Activated CD4-positive, alpha-beta T cell treated with anti-CD3 and anti-CD28 coated beads for 48 hours (primary cell): ENCODE measurements at regions not wholly inside any gene's neighbourhood (a gene's known extent, or its start where the extent isn't known, plus 50 kb on each side); places are given as distances from the start of the nearest gene placed in this dataset.
"Not testable (repeated sequence)": the region's sequence is repeated elsewhere in the genome, so short reads cannot be mapped to it uniquely, and the experiment has no call there.

ENCODE experiments used
- DNase-seq: peaks from one replicate; pipeline ENCODE4 v3.0.0-alpha.2; 2020

- DNase-seq = no peak
Observed at GRCh38 chr4:179625406-179625805, 2183.2 kb upstream of the AGA start.

DNA sequence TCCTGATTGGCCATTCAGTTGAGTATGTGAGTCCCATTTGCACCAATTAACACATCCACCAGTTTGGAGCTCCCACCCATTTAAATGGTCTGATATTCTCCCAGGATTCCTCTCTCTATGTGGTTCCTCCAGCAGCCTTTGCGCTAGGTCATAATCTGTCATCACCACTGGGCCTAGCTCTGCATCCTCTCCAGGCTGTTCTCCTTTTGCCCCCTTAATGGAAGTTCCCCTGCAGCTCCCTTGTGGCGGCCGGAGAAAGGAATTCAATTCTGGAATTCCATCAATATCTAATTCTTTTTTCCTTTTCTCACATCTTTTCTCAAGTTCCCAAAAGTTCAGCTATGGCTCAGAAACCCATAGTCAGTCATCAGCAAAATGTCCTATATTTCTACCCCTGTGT is 2184.4 kb upstream of the AGA start:
- no peak for DNase-seq

DNA sequence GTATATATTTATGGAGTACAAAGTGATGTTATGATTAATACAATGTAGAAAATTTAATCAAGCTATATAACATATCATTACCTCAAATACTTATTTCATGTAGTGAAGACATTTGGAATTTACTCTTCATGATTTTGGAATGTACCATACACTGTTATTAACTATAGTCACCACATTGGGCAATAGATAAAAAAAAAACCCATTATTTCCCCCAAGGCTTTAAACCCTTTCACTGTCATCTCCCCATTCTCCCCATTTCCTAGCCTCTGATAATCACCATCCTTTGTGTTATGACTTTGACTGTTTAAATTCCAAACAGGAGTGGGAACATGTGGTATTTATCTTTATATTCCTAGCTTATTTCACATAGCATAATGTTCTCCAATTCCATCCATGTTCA is 2189.1 kb upstream of the AGA start:
- DNase-seq = no peak

DNA sequence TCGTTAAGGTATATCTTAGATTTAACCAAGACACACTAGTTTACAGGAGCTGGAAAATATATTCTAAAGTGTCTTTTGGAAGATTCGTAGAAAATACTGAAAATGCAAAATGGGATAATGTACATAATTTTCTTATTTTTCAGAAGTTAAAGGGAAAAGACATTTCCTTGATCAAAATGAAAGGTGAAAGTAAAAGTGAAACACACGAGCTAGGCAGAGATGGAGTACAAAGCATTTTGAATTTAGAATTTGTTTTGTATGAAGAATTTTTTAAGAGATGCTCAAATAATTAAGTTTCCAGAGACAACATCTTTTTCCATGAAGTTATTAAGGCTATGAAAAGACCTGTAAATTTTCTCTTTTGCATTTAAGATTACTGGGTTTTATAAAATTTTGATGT is 2192.6 kb upstream of the AGA start:
- no peak for DNase-seq

GRCh38 chr4:179662522-179662921 is 2220.3 kb upstream of the AGA start:
- no peak for DNase-seq

DNA sequence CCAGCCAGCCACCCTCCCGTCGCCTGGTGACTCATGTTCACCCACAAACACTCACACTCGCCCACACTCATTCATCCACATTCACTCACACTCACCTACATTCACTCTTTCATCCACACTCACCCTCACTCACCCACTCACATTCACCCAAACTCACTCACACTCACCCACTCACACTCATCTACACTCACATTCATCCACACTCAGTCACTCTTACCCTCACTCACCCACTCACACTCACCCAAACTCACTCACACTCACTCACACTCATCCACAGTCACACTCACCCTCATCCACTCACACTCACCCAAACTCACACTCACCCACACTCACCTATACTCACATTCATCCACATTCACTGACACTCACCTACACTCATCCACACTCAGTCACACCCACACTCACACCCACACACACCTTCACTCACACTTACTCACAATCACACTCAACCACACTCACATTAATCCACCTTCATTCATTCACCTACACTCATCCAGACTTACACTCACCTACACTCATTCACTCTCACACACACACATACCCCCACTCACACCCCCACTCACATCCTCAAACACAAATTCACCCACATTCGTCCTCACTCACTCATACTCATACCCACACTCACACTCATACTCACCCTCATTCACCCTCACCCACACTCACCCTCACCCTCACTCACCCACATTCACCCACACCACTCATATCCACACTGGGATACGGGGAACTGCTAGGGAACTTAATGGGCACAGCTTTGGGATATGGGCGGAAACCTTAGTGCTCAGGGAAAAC is 2221.6 kb upstream of the AGA start:
- DNase-seq = no peak

GRCh38 chr4:179664430-179665027 is 2222.3 kb upstream of the AGA start:
- no peak for DNase-seq

GRCh38 chr4:179666226-179666625 is 2224.0 kb upstream of the AGA start:
- no peak for DNase-seq

DNA sequence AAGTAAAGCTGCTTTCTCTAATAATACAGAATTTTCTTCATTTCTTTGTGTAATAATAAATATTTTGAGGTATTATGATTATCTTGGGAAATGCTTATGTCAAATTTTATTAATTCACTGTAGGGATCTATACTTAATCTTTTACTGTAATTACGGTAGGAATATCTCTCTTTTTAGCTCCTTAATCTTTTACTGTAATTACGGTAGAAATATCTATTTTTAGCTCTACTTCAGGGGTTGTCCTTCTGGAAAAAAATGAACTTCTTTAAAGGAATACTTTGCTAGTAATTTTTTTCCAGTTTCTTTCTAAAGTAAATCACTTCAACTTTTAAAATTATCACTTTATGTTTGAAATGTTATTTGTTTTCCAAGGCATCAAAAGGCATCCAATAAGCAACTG is 2229.4 kb upstream of the AGA start:
- no peak for DNase-seq

DNA sequence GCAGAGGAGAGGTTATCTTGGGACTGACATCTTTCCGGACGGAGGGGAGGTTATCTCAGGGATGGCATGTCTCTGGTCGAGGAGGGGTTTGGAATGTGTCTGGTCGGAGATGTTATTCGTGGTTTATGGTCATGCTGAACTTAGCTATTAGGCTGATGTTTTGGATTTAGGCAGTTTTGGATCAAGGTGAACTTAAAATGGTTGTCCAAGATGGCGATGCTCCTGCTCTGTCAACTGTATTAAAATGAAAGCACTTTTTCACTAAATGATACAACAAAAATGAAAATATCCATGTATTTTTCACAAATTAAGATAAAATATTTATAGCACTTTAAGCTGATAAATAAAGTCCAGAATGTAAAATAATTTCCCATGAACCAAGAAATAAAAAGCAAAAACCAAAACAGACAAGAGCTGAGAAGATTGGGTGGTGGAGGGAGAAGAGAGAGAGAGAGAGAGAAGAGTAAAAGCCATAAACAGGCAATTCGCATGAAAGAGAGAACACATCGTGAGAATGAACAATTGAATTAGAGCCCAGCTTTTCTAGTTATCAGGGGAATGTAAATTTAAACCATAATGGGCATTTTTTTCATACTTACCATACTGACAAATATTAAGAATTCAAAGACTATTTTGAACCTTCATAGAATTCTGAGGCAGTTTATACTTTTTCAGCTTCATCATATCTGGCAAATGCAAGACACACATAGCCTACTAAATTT is 2236.0 kb upstream of the AGA start:
- no peak for DNase-seq

- DNase-seq = not testable (repeated sequence)
Observed at GRCh38 chr4:179683661-179684060, 2241.4 kb upstream of the AGA start.

DNA sequence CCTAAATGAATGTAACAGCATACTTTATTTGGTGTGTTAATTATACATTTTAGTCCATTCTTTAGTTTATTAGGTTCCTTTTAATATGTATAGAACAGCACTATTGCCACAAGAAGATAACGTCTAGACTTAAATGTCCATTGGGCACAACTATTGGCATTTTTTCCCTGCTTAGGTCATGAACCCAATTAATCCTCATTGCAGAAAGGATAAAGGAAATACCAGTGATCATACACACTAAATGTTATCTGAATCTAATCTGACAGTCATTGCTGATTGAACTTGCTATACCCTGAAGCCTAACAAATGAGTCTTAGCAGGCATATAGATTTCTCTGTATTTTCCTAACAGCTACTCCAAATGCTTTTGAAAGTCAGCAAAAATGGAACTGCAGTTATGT is 2250.0 kb upstream of the AGA start:
- no peak for DNase-seq

DNA sequence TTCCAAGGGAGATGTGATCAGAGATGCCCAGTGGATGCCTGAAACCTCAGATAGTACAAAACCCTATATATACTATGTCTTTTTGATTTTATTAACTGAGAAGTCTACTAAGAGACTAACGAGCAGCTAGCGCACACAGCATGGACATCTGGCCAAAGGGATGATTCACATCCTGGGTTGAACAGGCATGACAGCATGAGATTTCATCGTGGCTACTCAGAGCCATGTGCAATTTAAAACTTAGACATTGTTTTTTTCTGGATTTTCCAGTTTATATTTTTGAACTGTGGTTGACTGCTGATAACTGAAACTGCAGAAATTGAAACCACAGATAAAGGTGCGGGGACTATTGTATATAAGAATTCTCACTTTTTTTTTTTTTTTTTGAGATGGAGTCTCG is 2252.9 kb upstream of the AGA start:
- no peak for DNase-seq

DNA sequence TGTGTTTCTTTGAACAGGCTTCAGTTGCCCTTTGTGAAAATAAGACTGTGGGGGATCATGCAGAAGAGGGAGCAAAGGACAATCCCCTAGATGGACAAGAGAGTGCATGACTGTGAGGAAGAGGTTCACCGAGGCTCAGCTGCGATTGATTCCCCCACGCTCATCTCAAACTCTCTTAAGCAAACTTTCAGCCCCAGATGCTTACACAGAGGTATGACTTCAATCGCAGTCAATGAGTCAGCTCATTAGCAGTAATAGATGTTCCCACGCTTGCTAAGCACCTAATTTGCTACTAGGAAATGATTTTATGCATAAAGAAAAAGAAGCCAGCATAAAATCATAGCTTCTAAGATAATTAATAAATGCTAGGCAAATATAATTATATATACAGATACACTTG is 2256.1 kb upstream of the AGA start:
- no peak for DNase-seq

GRCh38 chr4:179709961-179710624 is 2267.9 kb upstream of the AGA start:
- DNase-seq = no peak

DNA sequence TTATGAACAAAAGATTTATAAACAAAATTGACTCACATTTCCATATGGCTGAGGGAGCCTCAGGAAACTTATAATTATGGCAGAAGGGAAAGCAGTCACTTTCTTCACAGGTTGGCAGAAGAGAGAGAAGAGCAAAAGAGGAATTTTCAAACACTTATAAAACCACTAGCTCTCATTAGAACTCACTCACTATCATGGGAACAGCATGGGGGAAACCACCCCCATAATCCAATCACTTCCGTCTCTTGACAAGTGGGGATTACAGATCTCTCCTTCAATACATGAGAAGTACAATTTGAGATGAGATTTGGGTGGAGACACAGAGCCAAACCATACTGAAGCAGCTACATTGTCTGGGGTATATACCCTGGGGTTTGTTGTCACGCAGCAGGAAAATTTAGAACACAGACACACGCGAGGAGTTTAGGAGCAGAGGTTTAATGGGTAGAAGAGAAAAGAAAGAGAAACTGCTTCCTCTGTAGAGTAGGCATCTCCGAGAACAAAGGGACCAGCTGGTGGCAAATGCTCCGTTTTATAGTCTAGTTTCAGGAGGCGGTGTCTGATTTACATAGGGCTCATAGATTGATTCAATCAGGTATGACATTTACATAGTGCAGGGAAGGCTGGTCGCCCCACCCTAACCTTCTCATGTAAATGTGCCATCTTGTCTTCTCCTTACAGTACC is 2277.7 kb upstream of the AGA start:
- no peak for DNase-seq

DNA sequence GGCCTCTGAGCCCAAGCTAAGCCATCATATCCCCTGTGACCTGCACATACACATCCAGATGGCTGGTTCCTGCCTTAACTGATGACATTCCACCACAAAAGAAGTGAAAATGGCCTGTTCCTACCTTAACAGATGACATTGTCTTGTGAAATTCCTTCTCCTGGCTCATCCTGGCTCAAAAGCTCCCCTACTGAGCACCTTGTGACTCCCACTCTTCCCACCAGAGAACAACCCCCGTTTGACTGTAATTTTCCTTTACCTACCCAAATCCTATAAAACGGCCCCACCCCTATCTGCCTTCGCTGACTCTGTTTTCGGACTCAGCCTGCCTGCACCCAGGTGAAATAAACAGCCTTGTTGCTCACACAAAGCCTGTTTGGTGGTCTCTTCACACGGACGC is 2284.3 kb upstream of the AGA start:
- DNase-seq = not testable (repeated sequence)

DNA sequence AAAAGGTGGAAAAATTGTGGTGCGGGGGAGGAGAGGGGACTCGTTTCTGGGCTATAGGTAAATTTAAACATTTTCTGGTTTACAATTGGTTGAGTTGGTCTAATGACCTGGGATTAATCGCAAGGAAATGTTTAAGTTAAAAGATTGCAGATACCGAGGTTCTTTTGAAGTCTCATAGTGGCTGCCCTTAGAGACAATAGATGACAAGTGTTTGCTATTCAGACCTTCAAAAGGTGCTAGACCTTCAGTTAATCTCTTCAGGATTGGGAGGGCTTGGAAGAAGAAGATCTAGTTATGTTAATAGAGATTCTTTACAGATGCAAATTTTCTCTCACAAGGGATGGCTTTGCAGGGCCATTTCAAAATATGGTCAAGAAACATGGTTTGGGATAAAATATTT is 2286.1 kb upstream of the AGA start:
- DNase-seq = no peak

GRCh38 chr4:179736820-179737219 is 2294.6 kb upstream of the AGA start:
- DNase-seq = not testable (repeated sequence)

DNA sequence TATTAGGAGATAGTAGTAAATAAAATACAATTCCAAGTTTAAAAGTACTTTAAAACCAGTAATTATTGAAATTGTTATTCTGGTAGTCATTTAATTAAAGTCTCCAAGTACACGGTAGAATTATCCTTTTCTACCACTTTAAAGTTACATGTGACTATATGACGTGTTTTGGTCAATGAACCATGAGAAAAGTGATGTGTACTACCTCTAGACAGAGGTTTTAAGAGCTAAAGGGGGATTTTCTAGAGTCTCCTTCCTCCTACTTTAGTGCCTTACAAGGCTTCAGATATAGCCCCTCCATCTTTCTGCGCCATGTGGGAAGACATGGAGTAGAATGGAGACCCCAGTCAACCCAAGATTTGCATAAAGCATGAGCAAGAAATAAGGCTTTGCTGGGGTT is 2296.6 kb upstream of the AGA start:
- DNase-seq = no peak

GRCh38 chr4:179747218-179747910 is 2305.1 kb upstream of the AGA start:
- DNase-seq = no peak

DNA sequence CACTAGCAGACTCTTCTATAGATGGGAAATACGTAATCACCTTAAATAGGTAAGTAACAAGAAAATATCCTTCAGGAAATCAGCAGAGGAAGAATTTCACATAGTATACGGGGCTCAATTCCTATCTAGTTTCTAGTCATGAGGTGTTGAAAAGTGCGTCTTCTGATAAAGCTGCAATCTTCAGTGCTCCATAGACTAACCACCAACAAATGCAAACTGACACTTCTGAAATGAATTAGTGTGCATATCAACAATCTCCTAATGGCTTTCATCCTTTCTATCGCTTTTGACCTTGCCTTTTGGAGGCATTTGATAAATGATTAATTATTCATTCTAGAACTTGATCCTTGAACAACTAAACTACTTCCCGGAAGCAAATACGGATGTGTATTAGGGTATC is 2306.6 kb upstream of the AGA start:
- DNase-seq = no peak
